ENCODE measurements at regions not wholly inside any gene's neighbourhood (a gene's known extent, or its start where the extent isn't known, plus 50 kb on each side); places are given as distances from the start of the nearest gene placed in this dataset.

DNA sequence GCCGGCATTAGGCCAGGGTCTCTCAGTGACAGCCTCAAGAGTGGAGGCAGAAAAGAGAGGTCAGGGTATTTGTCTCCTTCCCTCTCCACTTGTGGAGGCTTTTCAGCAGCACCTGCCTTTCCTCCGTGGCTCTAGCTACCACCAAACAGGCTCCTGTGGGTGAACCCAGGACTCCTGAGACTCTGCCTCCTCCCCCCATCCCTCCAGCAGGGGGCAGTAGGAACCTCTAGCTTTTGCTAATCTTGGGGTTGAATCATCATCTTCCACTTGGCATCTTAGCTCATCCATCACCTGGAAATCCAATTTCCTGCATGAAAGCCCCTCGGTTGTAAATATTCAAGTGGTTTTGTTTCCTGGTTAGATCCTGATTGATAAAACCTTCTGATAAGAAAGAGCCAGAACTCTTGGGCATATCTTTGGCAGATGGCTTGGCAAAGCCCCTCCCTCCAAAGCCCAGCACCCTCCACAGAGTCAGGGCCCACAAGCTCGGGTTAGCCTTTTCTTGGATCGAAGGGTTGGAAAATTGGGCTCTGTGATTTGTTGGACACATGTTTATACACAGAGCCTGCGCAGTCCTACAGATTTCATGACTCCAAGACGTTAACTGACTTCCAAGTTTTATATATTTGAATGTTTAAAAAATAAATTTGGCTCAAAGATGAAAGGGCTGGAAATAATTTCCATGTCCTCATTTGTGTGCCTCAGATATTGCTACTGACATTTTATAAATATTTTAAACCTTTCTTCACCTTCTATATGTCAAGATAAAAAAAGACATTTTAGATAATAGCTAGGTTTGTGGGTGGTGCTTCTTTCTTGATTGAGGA lies 322.1 kb downstream of the MAP2K4 start:
- peak; percentile 81 for TF ChIP-seq CTCF (IDR thresholded peaks at IDR 0.05; ENCODE audit: low read depth, low read length)
- Histone ChIP-seq H3K9me3 (ENCODE audit: severe bottlenecking) (no peaks in the 10 kb centered on the region), H3K4me3 (ENCODE audit: low read depth, low read length) (no peak overlapping the region), H3K27ac (no peak overlapping the region), H3K27me3 (ENCODE audit: insufficient read depth, low read depth, severe bottlenecking) (no peaks in the 10 kb centered on the region), H3K36me3 (no peaks in the 10 kb centered on the region)
- peak; percentile 70 for DNase-seq

- no peak for TF ChIP-seq CTCF (IDR thresholded peaks at IDR 0.05; ENCODE audit: low read depth, low read length)
- no peak overlapping the region for H3K27ac ChIP-seq
Measured at GRCh38 chr17:12348476-12348875, 317.2 kb upstream of the MYOCD start.

GRCh38 chr17:12349297-12349696 lies 316.4 kb upstream of the MYOCD start:
- Histone ChIP-seq H3K27ac (no peak overlapping the region), H3K4me3 (ENCODE audit: low read depth, low read length) (no peak overlapping the region), H3K36me3 (no peaks in the 10 kb centered on the region), H3K27me3 (ENCODE audit: insufficient read depth, low read depth, severe bottlenecking) (no peaks in the 10 kb centered on the region), H3K9me3 (ENCODE audit: severe bottlenecking) (no peaks in the 10 kb centered on the region)
- no peak for TF ChIP-seq CTCF (IDR thresholded peaks at IDR 0.05; ENCODE audit: low read depth, low read length)
- no peak for DNase-seq

More at GRCh38 chr17:12348476-12348875, 317.2 kb upstream of the MYOCD start:
- DNase-seq: no peak
- no peaks in the 10 kb centered on the region for H3K36me3 ChIP-seq
- no peak overlapping the region for H3K4me3 ChIP-seq (ENCODE audit: low read depth, low read length)
- no peaks in the 10 kb centered on the region for H3K27me3 ChIP-seq (ENCODE audit: insufficient read depth, low read depth, severe bottlenecking)
- H3K9me3 ChIP-seq (ENCODE audit: severe bottlenecking): no peaks in the 10 kb centered on the region

DNA sequence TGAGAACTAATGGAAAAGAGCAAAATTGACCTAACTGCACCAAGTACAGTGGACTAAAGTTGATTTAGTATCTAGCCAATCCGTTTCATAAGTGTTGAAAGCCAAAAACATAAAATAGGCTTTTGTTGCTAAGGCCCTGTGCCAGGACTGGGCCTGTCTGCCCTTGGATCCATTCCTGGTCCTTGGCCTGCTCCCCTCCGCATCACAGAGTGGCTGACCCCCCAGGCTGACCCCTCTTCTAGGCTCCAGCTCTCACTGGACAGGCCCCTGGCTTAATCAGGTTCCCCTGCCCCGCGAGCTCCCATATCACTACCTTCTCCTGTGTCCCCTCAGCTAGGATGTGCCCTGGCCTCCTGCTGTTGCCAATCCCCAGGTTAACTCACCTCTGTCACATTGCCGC lies 313.6 kb upstream of the MYOCD start:
- Histone ChIP-seq H3K36me3 (no peaks in the 10 kb centered on the region), H3K27me3 (ENCODE audit: insufficient read depth, low read depth, severe bottlenecking) (no peaks in the 10 kb centered on the region)
- TF ChIP-seq CTCF (IDR thresholded peaks at IDR 0.05; ENCODE audit: low read depth, low read length): no peak

GRCh38 chr17:12357600-12357999 lies 308.1 kb upstream of the MYOCD start:
- Histone ChIP-seq H3K27ac (no peak overlapping the region), H3K9me3 (ENCODE audit: severe bottlenecking) (no peaks in the 10 kb centered on the region), H3K4me3 (ENCODE audit: low read depth, low read length) (no peak overlapping the region), H3K36me3 (no peaks in the 10 kb centered on the region), H3K27me3 (ENCODE audit: insufficient read depth, low read depth, severe bottlenecking) (no peaks in the 10 kb centered on the region)
- TF ChIP-seq CTCF (IDR thresholded peaks at IDR 0.05; ENCODE audit: low read depth, low read length): no peak
- DNase-seq: no peak

More for the DNA sequence above, 313.6 kb upstream of the MYOCD start:
- no peak overlapping the region for H3K4me3 ChIP-seq (ENCODE audit: low read depth, low read length)
- H3K9me3 ChIP-seq (ENCODE audit: severe bottlenecking): no peaks in the 10 kb centered on the region
- no peak for DNase-seq
- H3K27ac ChIP-seq: no peak overlapping the region

DNA sequence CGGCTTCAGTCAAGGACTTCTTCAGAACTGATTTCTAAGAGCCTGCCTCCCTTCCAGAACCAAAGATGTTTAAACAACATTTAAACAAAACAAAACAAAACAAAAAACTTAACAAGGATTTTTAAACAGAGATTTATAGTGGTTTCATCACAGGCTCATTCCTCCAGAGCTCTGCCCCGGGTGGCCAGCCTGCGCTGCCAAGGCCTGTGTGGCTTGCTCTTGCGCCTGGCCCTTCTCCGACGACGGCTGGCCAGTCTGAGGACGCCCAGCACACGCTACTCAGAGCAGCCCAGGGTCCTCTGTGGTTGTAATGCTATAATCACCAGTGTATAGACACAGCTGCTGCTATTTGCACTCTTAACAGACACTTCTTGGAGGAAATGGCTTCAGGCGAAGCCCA lies 307.2 kb upstream of the MYOCD start:
- no peak overlapping the region for H3K27ac ChIP-seq
- H3K36me3 ChIP-seq: no peaks in the 10 kb centered on the region
- H3K4me3 ChIP-seq (ENCODE audit: low read depth, low read length): no peak overlapping the region
- TF ChIP-seq CTCF (IDR thresholded peaks at IDR 0.05; ENCODE audit: low read depth, low read length): no peak
- no peak for DNase-seq
- no peaks in the 10 kb centered on the region for H3K9me3 ChIP-seq (ENCODE audit: severe bottlenecking)
- no peaks in the 10 kb centered on the region for H3K27me3 ChIP-seq (ENCODE audit: insufficient read depth, low read depth, severe bottlenecking)

All from WERI-Rb-1 (cell line).